Fibroblast of the conjunctiva (primary cell): ENCODE measurements at regions not wholly inside any gene's neighbourhood (a gene's known extent, or its start where the extent isn't known, plus 50 kb on each side); places are given as distances from the start of the nearest gene placed in this dataset.
A peak's percentile ranks its signal among the peaks of the same experiment; 100 is the strongest.

Experiments
- DNase-seq: peaks from one replicate; pipeline ENCODE4 v3.0.0-alpha.2; 2010; ENCODE audit warnings: low read depth

DNA sequence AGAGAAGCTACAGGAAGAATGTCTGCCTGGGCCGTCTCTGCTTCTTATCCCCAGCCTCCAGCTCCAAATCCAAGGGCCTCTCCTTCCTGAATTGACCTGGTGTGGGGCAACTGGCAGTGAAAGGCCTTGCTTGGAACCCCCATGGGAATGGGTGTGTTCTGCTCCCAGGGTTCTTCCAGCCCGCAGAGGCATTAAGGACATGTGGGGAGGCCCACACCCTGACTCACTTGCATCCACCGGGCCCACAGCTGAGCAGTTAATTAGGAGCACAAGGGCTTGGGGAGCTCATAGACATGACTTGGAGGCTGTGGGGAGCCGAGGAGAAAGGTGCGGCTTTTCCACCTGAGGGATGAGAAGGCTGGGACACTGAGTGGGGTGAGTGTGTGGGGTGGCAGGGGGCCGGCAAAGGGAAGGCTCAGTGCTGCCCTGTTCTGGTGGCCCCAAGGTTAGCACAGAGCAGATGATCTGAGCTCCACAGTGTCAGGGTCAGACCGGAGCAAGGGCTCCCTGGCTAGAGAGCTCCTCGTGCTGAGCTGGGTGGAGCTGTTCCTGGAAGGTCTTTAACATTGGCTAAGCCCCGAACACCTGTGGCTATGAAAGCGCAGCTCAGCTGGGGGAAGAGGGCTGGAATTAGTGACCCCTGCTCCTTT is 64.5 kb upstream of the NECTIN1 start:
- DNase-seq, result no peak

GRCh38 chr11:119791701-119792151 is 62.7 kb upstream of the NECTIN1 start:
- DNase-seq, result peak; percentile 23

- no peak for DNase-seq
Measured at GRCh38 chr11:119791047-119791446, 62.0 kb upstream of the NECTIN1 start.

- no peak for DNase-seq
Measured at GRCh38 chr11:119790476-119790875, 61.5 kb upstream of the NECTIN1 start.

- DNase-seq, result no peak
Measured at GRCh38 chr11:119789766-119790407, 60.9 kb upstream of the NECTIN1 start.

- DNase-seq, result no peak
Measured at GRCh38 chr11:119788911-119789560, 60.0 kb upstream of the NECTIN1 start.

DNA sequence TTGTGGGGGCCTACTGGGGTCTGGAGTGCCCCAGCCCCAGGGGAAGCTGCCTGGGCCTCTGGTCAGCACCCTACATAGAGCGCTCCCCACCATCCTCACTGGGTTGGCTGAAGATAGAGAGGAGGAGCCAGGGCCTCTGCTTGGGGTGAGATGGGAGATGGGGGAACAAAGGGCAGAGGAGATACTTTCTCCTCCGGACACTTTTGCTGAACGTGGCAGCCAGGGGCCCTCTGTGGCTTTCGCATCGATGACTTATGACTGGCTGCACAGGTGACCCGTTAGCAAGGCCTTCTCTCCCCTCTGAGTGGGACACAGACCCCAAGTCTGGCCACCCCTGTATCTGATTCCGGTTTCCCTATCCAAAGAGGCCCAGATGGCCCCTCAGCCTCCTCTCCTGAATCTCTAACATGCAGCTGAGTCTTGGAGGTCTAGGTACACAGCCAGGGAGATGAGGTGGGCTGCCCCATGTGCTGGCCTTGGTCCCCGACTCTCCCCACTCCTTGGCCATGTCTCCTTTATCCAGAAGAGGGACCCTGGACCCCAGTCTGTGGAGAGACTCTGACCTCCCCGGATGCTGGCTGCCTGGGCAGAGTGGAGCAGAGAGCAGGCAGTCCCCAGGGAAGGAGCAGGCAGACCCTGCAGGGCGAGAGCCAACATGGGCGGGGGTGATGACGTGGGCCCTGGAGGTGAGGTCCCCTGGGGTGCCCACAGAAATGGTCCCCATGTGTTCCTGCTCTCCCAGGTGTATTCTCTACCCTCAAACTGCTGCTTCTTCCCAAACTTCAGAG is 59.3 kb upstream of the NECTIN1 start:
- DNase-seq, result no peak

DNA sequence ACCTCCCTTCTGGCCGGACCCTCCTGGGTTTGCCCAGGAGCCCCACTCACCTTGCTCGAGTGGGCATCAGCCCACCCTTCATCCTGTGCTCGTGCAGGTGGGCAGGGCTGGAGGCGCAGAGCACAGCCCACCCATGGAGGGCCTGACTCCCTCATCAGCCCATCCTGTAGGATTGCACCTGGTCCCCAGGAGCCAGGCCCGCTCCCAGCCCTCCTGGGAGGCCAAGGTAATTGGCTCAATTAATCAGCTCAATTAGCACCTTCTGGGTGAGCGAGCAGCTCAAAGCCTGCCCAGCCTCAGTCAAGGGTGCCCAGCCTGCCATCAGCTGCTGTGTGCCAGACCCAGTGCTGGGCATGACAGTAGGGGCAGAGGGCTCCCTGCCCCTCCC is 58.1 kb upstream of the NECTIN1 start:
- no peak for DNase-seq

DNA sequence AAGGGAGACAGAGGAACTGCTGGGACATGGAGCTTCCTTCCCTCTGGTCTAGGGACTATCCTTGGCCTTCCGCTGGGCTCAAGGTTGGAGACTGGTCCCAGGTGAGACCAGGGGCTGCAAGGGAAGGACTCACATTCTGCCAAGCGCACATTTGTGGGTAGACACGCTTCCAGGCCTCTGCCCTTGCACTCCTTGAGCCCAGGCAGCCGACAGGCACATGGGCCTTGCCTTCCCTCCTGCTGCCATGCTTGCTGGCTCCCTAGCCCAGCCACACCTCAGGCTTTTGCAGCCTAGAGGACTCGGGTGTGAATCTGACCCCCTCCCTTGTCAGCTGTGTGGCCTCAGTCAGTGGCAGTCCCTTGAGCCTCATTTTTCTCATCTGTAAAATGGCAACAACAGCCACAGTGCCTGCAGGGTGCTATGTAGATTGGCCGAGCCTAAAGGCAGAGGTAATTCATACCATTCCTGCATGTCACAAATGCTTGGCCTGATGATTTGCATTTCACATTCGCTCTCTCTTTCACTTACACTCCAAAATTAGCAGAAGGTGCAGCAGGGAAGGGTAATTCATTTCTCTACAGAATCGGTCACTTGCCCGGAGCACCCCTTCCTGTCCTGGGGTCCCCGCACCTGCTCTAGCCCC is 57.6 kb upstream of the NECTIN1 start:
- no peak for DNase-seq

GRCh38 chr11:119785131-119785530 is 56.1 kb upstream of the NECTIN1 start:
- DNase-seq, result no peak

GRCh38 chr11:119784421-119784820 is 55.4 kb upstream of the NECTIN1 start:
- DNase-seq, result no peak

- DNase-seq, result no peak
Measured at GRCh38 chr11:119783466-119784400, 54.7 kb upstream of the NECTIN1 start.

DNA sequence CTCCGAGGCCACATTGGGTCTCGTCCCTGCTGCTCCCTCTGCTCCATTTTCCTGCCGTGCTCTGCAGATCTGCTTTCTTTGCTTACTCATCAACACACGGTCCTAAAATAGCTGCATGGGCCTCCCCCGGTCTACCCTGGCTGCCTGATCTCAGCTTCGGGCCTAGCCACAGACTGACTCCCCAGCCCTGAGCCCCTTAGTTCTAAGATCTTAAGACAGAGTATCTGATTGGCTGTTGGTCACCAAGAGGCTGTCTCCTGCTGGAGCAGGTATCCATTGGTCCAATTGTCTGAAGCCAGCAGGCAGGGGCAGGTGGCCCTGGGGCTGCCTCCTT is 53.7 kb upstream of the NECTIN1 start:
- DNase-seq, result no peak

- no peak for DNase-seq
Measured at GRCh38 chr11:119782006-119782738, 53.2 kb upstream of the NECTIN1 start.

GRCh38 chr11:119780222-119780953 is 51.4 kb upstream of the NECTIN1 start:
- no peak for DNase-seq

- DNase-seq, result no peak
Measured at GRCh38 chr11:119779195-119780071, 50.4 kb upstream of the NECTIN1 start.
